Mesendoderm (in vitro differentiated cells): ENCODE measurements at regions not wholly inside any gene's neighbourhood (a gene's known extent, or its start where the extent isn't known, plus 50 kb on each side); places are given as distances from the start of the nearest gene placed in this dataset.

Source experiments
- DNase-seq: peaks from one replicate; pipeline ENCODE4 v3.0.0; 2013
- H2AK5ac ChIP-seq: 2 replicates; pipeline ENCODE4 v1.6.1; 2013; ENCODE audit warnings: low read length, inconsistent platforms
- H2BK120ac ChIP-seq: 2 replicates; pipeline ENCODE4 v1.6.1; 2013; ENCODE audit warnings: low read depth, mild to moderate bottlenecking, low read length, moderate library complexity, mixed read lengths
- H2BK15ac ChIP-seq: replicated peaks from 2 replicates; pipeline ENCODE4 v1.6.1; 2013; ENCODE audit warnings: low read depth, mild to moderate bottlenecking, moderate library complexity
- H2BK5ac ChIP-seq: 2 replicates; pipeline ENCODE4 v1.6.1; 2013; ENCODE audit warnings: low read length, inconsistent platforms
- H3K18ac ChIP-seq: 2 replicates; pipeline ENCODE4 v1.6.1; 2013; ENCODE audit warnings: mild to moderate bottlenecking, low read length, mixed read lengths
- H3K23ac ChIP-seq: one replicate; pipeline ENCODE4 v1.6.1; 2013; ENCODE audit warnings: low read length
- H3K27ac ChIP-seq: 2 replicates; pipeline ENCODE4 v1.5.1; 2013; ENCODE audit warnings: low read depth, mild to moderate bottlenecking, inconsistent platforms, low read length, moderate library complexity
- H3K27me3 ChIP-seq: 2 replicates; pipeline ENCODE4 v1.6.1; 2013; ENCODE audit warnings: low read length, control low read depth, mild to moderate bottlenecking, inconsistent platforms; ENCODE audit not compliant: insufficient read depth, poor library complexity
- H3K36me3 ChIP-seq: 2 replicates; pipeline ENCODE4 v1.6.1; 2013; ENCODE audit warnings: low read length, inconsistent platforms; ENCODE audit not compliant: control insufficient read depth, insufficient read depth
- H3K4ac ChIP-seq: one replicate; pipeline ENCODE4 v1.6.1; 2013; ENCODE audit warnings: low read depth, mild to moderate bottlenecking, low read length, moderate library complexity
- H3K4me1 ChIP-seq: 2 replicates; pipeline ENCODE4 v1.6.1; 2013; ENCODE audit warnings: low read depth, low read length, inconsistent platforms; ENCODE audit not compliant: control insufficient read depth
- H3K4me2 ChIP-seq: 2 replicates; pipeline ENCODE4 v1.6.1; 2013; ENCODE audit warnings: low read length
- H3K4me3 ChIP-seq: 2 replicates; pipeline ENCODE4 v1.5.1; 2013; ENCODE audit warnings: mild to moderate bottlenecking, low read length
- H3K56ac ChIP-seq: one replicate; pipeline ENCODE4 v1.6.1; 2013; ENCODE audit warnings: low read length
- H3K79me1 ChIP-seq: 2 replicates; pipeline ENCODE4 v1.6.1; 2013; ENCODE audit warnings: low read length, inconsistent platforms
- H3K79me2 ChIP-seq: 2 replicates; pipeline ENCODE4 v1.6.1; 2013; ENCODE audit warnings: mild to moderate bottlenecking, low read length; ENCODE audit not compliant: control insufficient read depth, insufficient read depth
- H3K9ac ChIP-seq: 2 replicates; pipeline ENCODE4 v1.6.1; 2013; ENCODE audit warnings: low read length, inconsistent platforms
- H4K5ac ChIP-seq: one replicate; pipeline ENCODE4 v1.6.1; 2013; ENCODE audit warnings: low read length
- H4K8ac ChIP-seq: one replicate; pipeline ENCODE4 v1.6.1; 2013; ENCODE audit warnings: low read depth, mild to moderate bottlenecking, control low read depth, low read length, moderate library complexity
- WGBS: extraction: QIAGEN DNeasy Blood & Tissue Kit; methylation state at CpG from one replicate; pipeline ENCODE4 v1.1.7; 2013; ENCODE audit warnings: low lambda C conversion rate, missing lambda C conversion rate; ENCODE audit not compliant: insufficient coverage; ENCODE audit errors: extremely low coverage; 5-methylcytosine and 5-hydroxymethylcytosine counted together

DNA sequence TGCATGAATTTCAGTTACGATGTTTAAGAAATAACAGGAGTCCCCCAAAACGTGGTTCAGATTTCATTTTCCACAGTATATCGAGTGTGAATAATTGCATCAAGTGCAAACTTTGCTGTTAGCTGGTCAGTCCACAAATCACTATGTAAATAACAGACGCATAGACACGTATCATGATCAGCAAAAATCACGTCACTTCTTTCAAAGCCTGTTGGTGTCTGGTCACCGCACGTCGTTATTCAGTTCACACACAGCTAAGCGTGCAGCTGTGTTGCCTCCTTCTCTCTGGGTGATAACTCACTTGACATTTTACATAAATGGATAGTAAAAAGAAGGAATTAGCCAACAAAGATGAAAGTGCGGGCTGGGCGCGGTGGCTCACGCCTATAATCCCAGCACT lies 126.8 kb upstream of the MED13L start:
- no peak overlapping the region for H3K18ac ChIP-seq
- no peaks in the 10 kb centered on the region for H3K79me1 ChIP-seq
- H3K4me1 ChIP-seq: no peaks in the 10 kb centered on the region
- no peak overlapping the region for H3K27ac ChIP-seq
- H3K4me2 ChIP-seq: no peak overlapping the region
- no peak overlapping the region for H3K56ac ChIP-seq
- no peak overlapping the region for H2BK15ac ChIP-seq
- no peak for DNase-seq
- H3K4me3 ChIP-seq: no peak overlapping the region
- no peaks in the 10 kb centered on the region for H3K79me2 ChIP-seq
- H4K5ac ChIP-seq: no peak overlapping the region
- H3K4ac ChIP-seq: no peak overlapping the region
- H3K36me3 ChIP-seq: no peaks in the 10 kb centered on the region
- H3K27me3 ChIP-seq: no peaks in the 10 kb centered on the region
- WGBS: no CpG with 5 or more reads among the region's 14 CpGs
- no peak overlapping the region for H3K9ac ChIP-seq
- H3K23ac ChIP-seq: no peak overlapping the region
- no peak overlapping the region for H2AK5ac ChIP-seq
- H2BK120ac ChIP-seq: no peak overlapping the region
- no peak overlapping the region for H2BK5ac ChIP-seq
- no peak overlapping the region for H4K8ac ChIP-seq

DNA sequence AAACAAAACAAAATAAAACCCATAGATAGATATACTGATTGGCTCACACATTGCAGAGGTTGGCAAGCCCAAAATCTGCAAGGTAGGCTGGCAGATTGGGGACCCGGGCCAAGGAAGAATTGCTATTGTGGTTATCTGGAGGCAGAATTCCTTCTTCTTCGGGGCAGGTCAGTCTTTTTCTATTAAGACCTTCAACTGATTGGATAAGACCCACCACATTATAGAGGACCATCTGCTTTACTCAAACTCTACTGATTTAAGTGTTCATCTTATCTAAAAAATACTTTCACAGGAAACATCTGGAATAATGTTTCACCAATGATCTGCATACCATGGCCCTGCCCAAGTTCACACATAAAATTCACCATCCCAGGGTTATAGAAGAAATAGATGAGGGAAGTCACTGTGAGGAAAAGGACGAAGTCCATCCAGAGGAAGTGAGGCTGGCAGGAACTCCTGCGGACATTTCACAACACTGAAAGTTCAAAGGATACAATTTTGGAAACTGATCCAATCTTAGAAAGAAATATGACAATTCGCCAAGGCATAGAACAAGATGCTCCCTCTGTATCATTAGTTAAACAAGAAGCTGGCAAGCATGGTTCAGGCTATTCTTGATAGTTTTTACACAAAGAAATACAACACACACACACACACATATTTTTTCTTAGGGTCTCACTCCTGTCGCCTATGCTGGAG lies 127.6 kb upstream of the MED13L start:
- Histone ChIP-seq H2AK5ac (no peak overlapping the region), H3K36me3 (no peaks in the 10 kb centered on the region), H3K23ac (no peak overlapping the region), H3K4me2 (no peak overlapping the region), H3K18ac (no peak overlapping the region), H2BK120ac (no peak overlapping the region), H3K9ac (no peak overlapping the region), H3K4me1 (no peaks in the 10 kb centered on the region), H3K79me2 (no peaks in the 10 kb centered on the region), H4K8ac (no peak overlapping the region), H3K27me3 (no peaks in the 10 kb centered on the region), H2BK15ac (no peak overlapping the region), H2BK5ac (no peak overlapping the region), H3K4ac (no peak overlapping the region), H3K4me3 (no peak overlapping the region), H3K79me1 (no peaks in the 10 kb centered on the region), H4K5ac (no peak overlapping the region), H3K56ac (no peak overlapping the region), H3K27ac (no peak overlapping the region)
- no CpG with 5 or more reads among the region's 6 CpGs for WGBS
- DNase-seq: no peak

DNA sequence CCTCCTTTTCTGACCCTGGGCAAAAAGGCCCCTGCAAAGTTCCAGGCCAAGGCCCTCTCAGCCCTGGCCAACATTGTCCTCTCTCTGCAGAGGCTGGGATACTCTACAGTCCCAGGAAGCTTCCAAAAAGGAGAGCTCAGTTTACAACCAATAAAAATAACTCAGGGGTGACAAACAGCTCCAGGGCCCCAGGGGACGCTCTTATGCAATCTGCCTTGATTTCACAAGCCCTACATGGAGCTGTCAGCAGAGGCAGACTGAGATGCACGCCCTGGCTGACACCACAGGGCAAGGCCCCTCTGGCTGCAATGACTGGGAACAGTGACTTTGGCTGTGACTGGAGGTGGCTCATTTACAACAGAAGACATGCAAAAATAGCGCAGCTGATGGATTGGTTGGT lies 129.0 kb upstream of the MED13L start:
- no CpG with 5 or more reads among the region's 3 CpGs for WGBS
- no peaks in the 10 kb centered on the region for H3K79me1 ChIP-seq
- no peak overlapping the region for H3K56ac ChIP-seq
- H4K5ac ChIP-seq: no peak overlapping the region
- H2BK15ac ChIP-seq: no peak overlapping the region
- H2BK120ac ChIP-seq: no peak overlapping the region
- no peaks in the 10 kb centered on the region for H3K27me3 ChIP-seq
- no peak overlapping the region for H3K27ac ChIP-seq
- H2AK5ac ChIP-seq: no peak overlapping the region
- no peaks in the 10 kb centered on the region for H3K79me2 ChIP-seq
- H3K18ac ChIP-seq: no peak overlapping the region
- no peak overlapping the region for H3K4ac ChIP-seq
- H3K4me1 ChIP-seq: no peaks in the 10 kb centered on the region
- no peak overlapping the region for H3K9ac ChIP-seq
- no peak overlapping the region for H3K23ac ChIP-seq
- peak; percentile 98 for DNase-seq
- H2BK5ac ChIP-seq: no peak overlapping the region
- no peak overlapping the region for H3K4me3 ChIP-seq
- H4K8ac ChIP-seq: no peak overlapping the region
- H3K36me3 ChIP-seq: no peaks in the 10 kb centered on the region
- H3K4me2 ChIP-seq: no peak overlapping the region

DNA sequence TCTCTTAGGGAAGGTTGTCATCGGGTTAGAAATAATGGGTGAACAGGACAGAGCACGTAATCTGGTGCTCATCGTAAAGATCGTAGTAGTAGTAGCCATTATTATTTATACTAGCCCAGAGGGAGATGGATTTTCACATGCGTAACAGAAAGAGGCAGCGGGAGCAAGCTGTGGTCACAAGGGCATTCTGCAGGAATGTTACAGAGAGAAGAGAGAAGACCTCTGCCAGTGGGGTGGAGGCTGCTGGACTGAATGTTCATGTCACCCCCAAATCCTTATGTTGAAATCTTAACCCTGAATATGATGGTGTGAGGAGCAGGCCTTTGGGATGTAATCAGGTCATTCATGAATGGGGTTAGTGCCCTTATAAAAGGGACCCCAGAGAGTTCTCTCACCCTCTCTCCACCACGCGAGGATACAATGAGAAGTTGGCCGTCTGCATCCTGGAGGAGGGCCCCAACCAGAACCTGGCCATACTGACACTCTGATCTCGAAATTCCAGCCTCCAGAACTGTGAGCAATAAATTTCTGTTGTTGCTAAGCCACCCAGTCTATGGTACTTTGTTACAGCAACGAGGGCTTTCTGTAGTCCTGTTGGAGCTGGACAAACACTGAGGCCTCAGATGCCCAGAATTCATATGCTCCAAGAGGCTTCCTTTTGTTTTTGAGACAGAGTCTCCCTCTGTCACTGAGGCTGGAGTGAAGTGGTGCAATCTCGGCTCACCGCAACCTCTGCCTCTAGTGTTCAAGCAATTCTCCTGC lies 131.2 kb upstream of the MED13L start:
- Histone ChIP-seq H3K36me3 (no peaks in the 10 kb centered on the region), H4K8ac (no peak overlapping the region), H2BK120ac (no peak overlapping the region), H3K4me3 (no peak overlapping the region), H3K79me2 (no peaks in the 10 kb centered on the region), H3K27ac (no peak overlapping the region), H3K4ac (peak overlapping the region; percentile 26), H3K27me3 (no peaks in the 10 kb centered on the region), H2BK5ac (no peak overlapping the region), H3K79me1 (no peaks in the 10 kb centered on the region), H4K5ac (no peak overlapping the region), H3K56ac (no peak overlapping the region), H3K4me1 (no peaks in the 10 kb centered on the region), H2BK15ac (no peak overlapping the region), H3K4me2 (no peak overlapping the region), H3K9ac (no peak overlapping the region), H3K23ac (no peak overlapping the region), H2AK5ac (no peak overlapping the region), H3K18ac (no peak overlapping the region)
- DNase-seq: no peak
- WGBS: no CpG with 5 or more reads among the region's 13 CpGs

DNA sequence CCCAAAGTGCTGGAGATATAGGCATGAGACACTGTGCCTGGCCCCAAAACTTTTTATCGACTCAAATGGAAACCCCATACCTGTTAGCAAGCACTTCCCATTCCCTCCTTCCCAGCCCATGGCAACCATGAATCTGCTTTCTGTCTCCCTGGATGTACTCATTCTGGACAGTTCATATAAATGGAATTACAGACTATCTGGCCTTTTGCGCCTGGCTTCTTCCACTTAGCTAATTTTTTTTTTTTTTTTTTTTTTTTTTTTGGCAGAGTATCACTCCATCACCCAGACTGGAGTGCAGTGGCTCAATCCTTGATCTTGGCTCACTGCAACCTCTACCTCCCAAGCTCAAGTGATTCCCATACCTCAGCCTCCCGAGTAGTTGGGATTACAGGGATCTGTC lies 134.5 kb upstream of the MED13L start:
- Histone ChIP-seq H2BK120ac (no peak overlapping the region), H2BK5ac (no peak overlapping the region), H3K4me3 (no peak overlapping the region), H3K27ac (no peak overlapping the region), H2BK15ac (no peak overlapping the region), H2AK5ac (no peak overlapping the region), H3K4me2 (no peak overlapping the region), H3K79me2 (no peaks in the 10 kb centered on the region), H3K4me1 (no peaks in the 10 kb centered on the region), H3K27me3 (no peaks in the 10 kb centered on the region), H3K36me3 (no peaks in the 10 kb centered on the region), H3K56ac (no peak overlapping the region), H3K18ac (no peak overlapping the region), H3K23ac (no peak overlapping the region), H3K79me1 (no peaks in the 10 kb centered on the region), H4K8ac (no peak overlapping the region), H3K9ac (no peak overlapping the region), H4K5ac (no peak overlapping the region), H3K4ac (no peak overlapping the region)
- DNase-seq: no peak
- WGBS: no CpG with 5 or more reads among the region's 3 CpGs
